Activated CD4-positive, alpha-beta T cell treated with anti-CD3 and anti-CD28 coated beads for 36 hours (primary cell): ENCODE measurements at regions not wholly inside any gene's neighbourhood (a gene's known extent, or its start where the extent isn't known, plus 50 kb on each side); places are given as distances from the start of the nearest gene placed in this dataset.
"Not testable (repeated sequence)": the region's sequence is repeated elsewhere in the genome, so short reads cannot be mapped to it uniquely, and the experiment has no call there.

Experiments
- ATAC-seq: fragments of 200-7000 bp; cut with Tn5 transposase; one replicate; pipeline ENCODE4 v1.10.0; 2021; ENCODE audit warnings: mild to moderate bottlenecking, moderate library complexity
- CTCF ChIA-PET: fragments of 350-600 bp; sonication (Branson Sonifier 250); formaldehyde crosslinking; loops from one replicate; lab custom pipeline; 2021; ENCODE audit warnings: antibody characterized with exemption; lab: Charles Lee
- POLR2A ChIA-PET: fragments of 350-600 bp; sonication (Branson Sonifier 250); formaldehyde crosslinking; loops from one replicate; lab custom pipeline; 2021; ENCODE audit warnings: antibody characterized with exemption, inconsistent platforms; lab: Charles Lee
- DNase-seq: peaks from one replicate; pipeline ENCODE4 v3.0.0-alpha.2; 2020
- H3K27ac Mint-ChIP-seq: one replicate; pipeline ENCODE4 v1.8.0; 2021; ENCODE audit warnings: mixed read lengths
- H3K27me3 Mint-ChIP-seq: one replicate; pipeline ENCODE4 v1.8.0; 2021; ENCODE audit warnings: mixed read lengths
- H3K36me3 Mint-ChIP-seq: one replicate; pipeline ENCODE4 v1.8.0; 2021; ENCODE audit warnings: low read depth, mixed read lengths
- H3K4me1 Mint-ChIP-seq: one replicate; pipeline ENCODE4 v1.8.0; 2021; ENCODE audit warnings: mixed read lengths
- H3K4me3 Mint-ChIP-seq: one replicate; pipeline ENCODE4 v1.8.0; 2021; ENCODE audit warnings: mild to moderate bottlenecking, moderate library complexity, mixed read lengths
- H3K9me3 Mint-ChIP-seq: one replicate; pipeline ENCODE4 v1.8.0; 2021; ENCODE audit warnings: low read depth, mixed read lengths
- intact Hi-C, 2 experiments: fragments of 100-400 bp; cut with DNase I in 1 of 2; cut with micrococcal nuclease in 1 of 2; formaldehyde crosslinking; loops; one replicate each; pipeline versions ENCODE4 v1.14.2 to v1.15.1; 2022 to 2024; cut with DNase I, micrococcal nuclease

DNA sequence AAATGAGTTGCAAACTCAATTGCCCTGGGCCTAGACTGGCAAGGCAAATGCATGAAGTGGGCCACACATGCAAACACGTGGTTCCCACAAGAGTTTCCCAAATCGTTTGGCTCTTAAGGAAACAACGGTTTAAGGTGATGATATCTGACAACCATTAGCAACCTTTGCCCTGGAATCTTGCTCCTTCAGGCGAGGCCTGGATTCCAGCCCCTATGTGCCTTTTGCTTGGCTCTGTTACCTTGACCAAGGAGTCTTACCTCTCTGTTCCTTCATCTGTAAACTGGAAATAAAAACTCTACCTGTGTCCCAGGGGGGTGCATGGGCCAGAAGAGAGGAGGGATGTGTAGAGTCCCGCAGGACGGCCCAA, 72.1 kb upstream of the CASZ1 start:
- POLR2A ChIA-PET = no interaction called here
- intact Hi-C loops = loop anchor here in 1 of 2 experiments (5.0 kb wide), 1 partner anchor 356 kb away; no protein-coding TSS in a partner anchor

DNA sequence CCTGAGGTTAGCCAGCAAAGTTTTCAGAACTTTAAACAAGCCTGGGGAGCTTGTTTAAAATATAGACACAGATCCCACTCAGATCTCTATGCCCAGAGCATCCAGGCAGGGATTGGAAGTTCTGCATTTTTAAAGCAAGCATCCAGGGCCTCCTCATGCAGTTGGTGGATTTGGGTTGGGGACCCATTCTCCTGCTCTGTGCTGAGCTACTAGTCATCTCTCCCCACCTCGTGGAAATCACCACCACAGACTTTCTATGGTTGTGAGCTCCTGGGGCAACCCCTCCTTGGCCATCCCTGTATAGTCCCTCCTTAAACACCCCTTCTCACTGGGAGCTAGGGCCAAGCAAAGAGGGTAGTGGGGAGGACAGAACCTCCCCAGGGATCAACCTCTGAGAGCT, 73.5 kb upstream of the CASZ1 start:
- DNase-seq = no peak
- H3K27me3 Mint-ChIP-seq = peaks cover 38% of the 10 kb centered on the region
- intact Hi-C loops = loop anchor here in 1 of 2 experiments (5.0 kb wide), 1 partner anchor 358 kb away; no protein-coding TSS in a partner anchor

More for the DNA sequence above, 72.1 kb upstream of the CASZ1 start:
- H3K4me1 Mint-ChIP-seq = peaks cover 12% of the 10 kb centered on the region
- H3K36me3 Mint-ChIP-seq = no peaks in the 10 kb centered on the region
- H3K27me3 Mint-ChIP-seq = peaks cover 49% of the 10 kb centered on the region
- CTCF ChIA-PET = interaction anchor here (1.9 kb wide), 1 partner anchor 373 kb away, joined by 6 read pairs; no protein-coding TSS in a partner anchor
- no peak overlapping the region for H3K4me3 Mint-ChIP-seq
- ATAC-seq (no peak), DNase-seq (no peak)
- no peaks in the 10 kb centered on the region for H3K9me3 Mint-ChIP-seq
- H3K27ac Mint-ChIP-seq = no peak overlapping the region

DNA sequence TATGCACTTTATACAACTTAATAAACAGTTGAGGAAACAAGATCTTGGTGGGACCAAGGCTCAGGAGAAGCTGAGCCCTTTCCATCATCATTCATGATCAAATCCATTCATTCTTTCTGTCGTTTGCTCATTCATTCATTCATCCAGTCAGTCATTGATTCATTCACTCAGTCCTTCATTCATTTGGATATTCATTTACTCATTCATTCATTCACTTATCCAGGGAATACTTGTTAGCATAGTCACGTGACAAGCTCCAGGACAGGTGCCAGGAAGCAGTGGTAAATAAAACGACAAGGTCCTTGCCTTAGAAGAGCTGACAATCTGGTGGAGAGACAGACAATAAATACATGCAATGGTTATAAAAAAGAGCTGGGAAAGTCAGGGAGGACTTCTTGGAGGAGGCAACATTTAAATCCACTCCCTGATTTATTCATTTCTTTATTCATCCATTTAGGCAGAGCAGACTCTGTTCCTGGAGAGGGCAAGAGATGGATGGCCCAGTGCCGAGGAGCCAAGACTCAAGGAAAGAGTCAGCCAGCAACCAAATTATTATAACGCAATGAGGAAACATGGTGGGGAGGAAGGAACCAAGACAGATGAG, 74.1 kb upstream of the CASZ1 start:
- H3K4me1 Mint-ChIP-seq = peaks cover 12% of the 10 kb centered on the region

More for the DNA sequence above, 73.5 kb upstream of the CASZ1 start:
- no peak for ATAC-seq
- CTCF ChIA-PET = interaction anchor here (1.0 to 1.9 kb wide), 2 partner anchors 375 to 376 kb away, joined by 4 to 6 read pairs; no protein-coding TSS in a partner anchor
- Mint-ChIP-seq H3K27ac (no peak overlapping the region), H3K4me1 (peaks cover 12% of the 10 kb centered on the region), H3K36me3 (no peaks in the 10 kb centered on the region), H3K4me3 (no peak overlapping the region), H3K9me3 (no peaks in the 10 kb centered on the region)
- POLR2A ChIA-PET = interaction anchor here (0.6 kb wide), 1 partner anchor 191 kb away, joined by 3 read pairs; no protein-coding TSS in a partner anchor

DNA sequence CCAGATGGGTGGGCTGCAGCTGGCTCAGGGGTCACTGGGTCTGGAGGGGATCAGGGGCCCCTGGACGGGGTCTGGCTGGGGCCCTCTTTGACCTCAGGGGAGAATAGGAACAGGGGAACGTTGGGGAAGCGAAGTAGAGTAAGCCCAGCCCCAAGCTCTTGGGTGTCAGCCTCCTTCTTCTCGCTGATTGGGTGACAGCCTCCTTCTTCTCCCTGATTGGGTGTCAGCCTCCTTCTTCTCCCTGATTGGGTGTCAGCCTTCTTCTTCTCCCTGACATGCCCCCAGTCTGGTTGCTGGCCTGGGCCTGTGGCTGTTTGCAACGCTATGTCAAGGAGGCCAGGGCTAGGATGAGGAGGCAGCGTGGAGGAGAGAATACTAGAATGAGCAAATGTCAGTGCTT, 76.7 kb upstream of the CASZ1 start:
- no peak overlapping the region for H3K27ac Mint-ChIP-seq
- no peaks in the 10 kb centered on the region for H3K36me3 Mint-ChIP-seq
- CTCF ChIA-PET = no interaction called here
- no peaks in the 10 kb centered on the region for H3K4me1 Mint-ChIP-seq
- ATAC-seq = no peak
- H3K4me3 Mint-ChIP-seq = no peak overlapping the region
- H3K9me3 Mint-ChIP-seq = no peaks in the 10 kb centered on the region
- intact Hi-C loops = no loop called here
- peaks cover 16% of the 10 kb centered on the region for H3K27me3 Mint-ChIP-seq
- POLR2A ChIA-PET = no interaction called here
- no peak for DNase-seq

More for the DNA sequence above, 74.1 kb upstream of the CASZ1 start:
- Mint-ChIP-seq H3K9me3 (no peaks in the 10 kb centered on the region), H3K36me3 (no peaks in the 10 kb centered on the region), H3K27me3 (peaks cover 32% of the 10 kb centered on the region), H3K4me3 (no peak overlapping the region), H3K27ac (no peak overlapping the region)
- intact Hi-C loops = no loop called here
- CTCF ChIA-PET = interaction anchor here (0.8 to 1.9 kb wide), 2 partner anchors 130 to 375 kb away, joined by 3 to 6 read pairs; no protein-coding TSS in a partner anchor
- POLR2A ChIA-PET = interaction anchor here (0.6 kb wide), 1 partner anchor 190 kb away, joined by 3 read pairs; no protein-coding TSS in a partner anchor
- ATAC-seq = no peak
- no peak for DNase-seq

DNA sequence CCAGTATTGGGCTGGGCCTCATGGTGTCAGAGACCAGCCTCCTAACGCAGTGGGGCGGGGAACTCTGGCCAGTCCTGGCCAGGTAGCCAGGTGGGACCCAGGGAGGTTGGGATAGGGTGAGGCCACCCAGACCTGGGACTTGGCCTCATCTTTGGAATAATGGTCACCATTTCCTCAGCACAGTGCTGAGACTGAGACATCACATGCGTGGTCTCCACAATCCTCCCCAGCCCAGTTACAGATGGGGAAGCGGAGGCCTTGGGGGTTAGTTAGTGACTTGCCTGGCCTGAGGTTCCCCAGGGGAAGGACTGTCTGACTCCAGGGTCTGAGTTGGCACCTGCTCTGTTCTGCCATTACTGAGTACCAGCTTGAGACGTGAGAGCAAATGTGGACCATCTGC, 77.9 kb upstream of the CASZ1 start:
- H3K4me3 Mint-ChIP-seq = no peak overlapping the region
- no peaks in the 10 kb centered on the region for H3K9me3 Mint-ChIP-seq
- no peaks in the 10 kb centered on the region for H3K36me3 Mint-ChIP-seq
- no peak overlapping the region for H3K27ac Mint-ChIP-seq
- ChIA-PET POLR2A (interaction anchor here (0.7 kb wide), 1 partner anchor 253 kb away, joined by 5 read pairs; no protein-coding TSS in a partner anchor), CTCF (no interaction called here)
- H3K27me3 Mint-ChIP-seq = peaks cover 12% of the 10 kb centered on the region
- H3K4me1 Mint-ChIP-seq = no peaks in the 10 kb centered on the region
- no peak for DNase-seq
- intact Hi-C loops = no loop called here
- ATAC-seq = no peak

DNA sequence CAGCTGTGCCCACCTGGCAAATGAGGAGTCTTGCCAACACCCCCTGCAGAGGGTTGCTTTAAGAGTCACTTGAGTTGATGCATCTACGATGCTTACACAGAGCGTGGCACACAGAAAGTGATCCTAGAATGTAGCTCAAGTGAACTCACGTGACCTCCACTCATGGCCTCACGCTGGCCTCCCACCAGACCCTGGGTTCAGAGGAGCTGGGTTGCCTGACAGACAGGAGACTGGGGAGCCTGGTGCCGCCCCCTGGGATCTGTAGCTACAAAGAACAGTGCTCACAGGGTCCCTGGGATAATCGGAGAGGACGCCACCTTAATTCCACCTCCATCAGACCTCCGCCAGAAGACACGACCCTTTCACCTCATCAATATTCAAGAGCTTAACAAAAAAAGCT, 81.4 kb upstream of the CASZ1 start:
- Mint-ChIP-seq H3K4me3 (no peak overlapping the region), H3K27me3 (peaks cover 2% of the 10 kb centered on the region), H3K27ac (no peak overlapping the region), H3K36me3 (no peaks in the 10 kb centered on the region), H3K9me3 (no peaks in the 10 kb centered on the region), H3K4me1 (no peaks in the 10 kb centered on the region)
- ChIA-PET CTCF (interaction anchor here (0.5 kb wide), 1 partner anchor 403 kb away, joined by 3 read pairs; no protein-coding TSS in a partner anchor), POLR2A (no interaction called here)
- ATAC-seq (no peak), DNase-seq (no peak)
- intact Hi-C loops = no loop called here

DNA sequence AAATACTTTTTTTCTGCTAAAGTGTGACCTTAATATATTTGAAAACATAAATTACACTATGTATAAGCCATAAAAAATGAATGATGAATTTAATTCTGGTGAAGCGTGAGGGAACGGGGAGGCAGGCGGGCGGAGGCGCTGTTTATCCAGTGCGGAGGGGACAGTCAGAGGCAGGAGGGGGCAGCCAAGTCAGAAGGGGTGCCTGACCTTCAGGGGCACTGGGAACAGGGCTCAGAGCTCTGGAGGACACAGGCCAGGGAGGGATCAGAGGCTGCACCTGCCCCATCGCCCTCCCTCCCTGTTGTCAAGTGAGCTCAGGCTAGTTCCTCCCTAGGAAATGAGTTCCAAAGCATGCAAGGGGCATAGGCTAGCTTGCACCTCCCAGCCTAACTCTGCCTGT, 82.0 kb upstream of the CASZ1 start:
- DNase-seq (no peak), ATAC-seq (no peak)
- Mint-ChIP-seq H3K36me3 (no peaks in the 10 kb centered on the region), H3K27ac (no peak overlapping the region), H3K9me3 (no peaks in the 10 kb centered on the region), H3K4me1 (no peaks in the 10 kb centered on the region), H3K27me3 (peaks cover 2% of the 10 kb centered on the region), H3K4me3 (no peak overlapping the region)
- ChIA-PET CTCF (interaction anchor here (0.5 kb wide), 1 partner anchor 403 kb away, joined by 3 read pairs; no protein-coding TSS in a partner anchor), POLR2A (no interaction called here)
- intact Hi-C loops = no loop called here

DNA sequence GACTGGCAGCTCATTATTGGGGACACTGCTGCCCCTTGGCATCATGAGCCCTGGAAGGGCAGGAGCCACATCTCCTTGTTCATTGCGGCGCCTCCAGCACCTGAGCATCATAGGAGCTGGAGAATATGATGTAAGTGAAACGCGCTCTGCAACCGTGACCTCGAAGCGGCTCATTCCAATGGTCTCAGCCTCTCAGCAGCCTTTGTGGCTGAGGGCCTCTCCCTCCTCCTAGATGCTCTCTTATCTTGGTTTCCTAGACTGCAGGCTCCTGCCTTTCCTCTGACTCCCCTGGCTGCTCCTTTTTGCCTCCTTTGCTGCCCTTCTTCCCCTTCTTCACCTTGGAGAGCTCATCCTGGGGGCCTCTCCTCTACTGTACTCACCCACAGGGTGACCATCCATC, 83.6 kb upstream of the CASZ1 start:
- POLR2A ChIA-PET = no interaction called here
- H3K9me3 Mint-ChIP-seq = no peaks in the 10 kb centered on the region
- no peaks in the 10 kb centered on the region for H3K36me3 Mint-ChIP-seq
- intact Hi-C loops = no loop called here
- CTCF ChIA-PET = no interaction called here
- no peaks in the 10 kb centered on the region for H3K27me3 Mint-ChIP-seq
- no peak overlapping the region for H3K27ac Mint-ChIP-seq
- no peak overlapping the region for H3K4me3 Mint-ChIP-seq
- H3K4me1 Mint-ChIP-seq = no peaks in the 10 kb centered on the region
- no peak for ATAC-seq
- DNase-seq = no peak

DNA sequence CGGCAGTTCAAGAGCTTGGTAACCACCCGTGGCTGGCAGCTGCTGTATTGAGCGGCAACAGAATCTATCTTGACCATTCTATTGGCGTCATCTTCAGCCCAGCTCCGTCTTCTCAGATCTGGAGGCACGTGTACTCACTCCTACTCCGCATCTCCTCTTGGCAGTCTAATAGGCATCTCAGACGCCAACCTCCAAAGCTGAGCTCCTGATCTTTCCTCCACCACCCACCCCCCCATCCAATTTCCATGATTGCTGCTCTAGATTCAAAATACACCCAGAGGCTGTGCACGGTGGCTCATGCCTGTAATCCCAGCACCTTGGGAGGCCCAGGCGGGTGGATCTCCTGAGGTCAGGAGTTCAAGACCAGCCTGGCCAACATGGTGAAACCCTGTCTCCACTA, 84.6 kb upstream of the CASZ1 start:
- ATAC-seq = no peak
- intact Hi-C loops = no loop called here
- POLR2A ChIA-PET = no interaction called here
- Mint-ChIP-seq H3K36me3 (no peaks in the 10 kb centered on the region), H3K4me3 (no peak overlapping the region), H3K4me1 (no peaks in the 10 kb centered on the region), H3K27me3 (peaks cover 2% of the 10 kb centered on the region), H3K27ac (no peak overlapping the region), H3K9me3 (no peaks in the 10 kb centered on the region)
- CTCF ChIA-PET = no interaction called here
- DNase-seq = no peak

DNA sequence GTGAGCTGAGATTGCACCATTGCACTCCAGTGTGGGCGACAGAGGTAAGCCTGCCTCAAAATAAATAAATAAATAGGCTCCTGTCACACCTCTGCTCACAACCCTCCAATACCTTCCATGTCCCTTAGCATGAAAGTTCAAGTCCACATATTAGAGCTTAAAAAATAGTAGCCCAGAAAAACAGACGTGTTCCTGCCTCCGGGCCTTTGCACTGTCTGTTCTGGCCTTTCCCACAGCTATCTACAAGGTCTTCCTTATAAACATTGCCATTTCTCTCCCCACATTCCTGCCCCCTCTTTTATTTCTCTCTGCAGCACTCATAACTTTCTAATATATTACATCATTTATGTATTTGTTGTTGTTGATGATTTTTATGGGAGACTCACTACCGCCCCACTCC, 85.6 kb upstream of the CASZ1 start:
- intact Hi-C loops = no loop called here
- no peak for DNase-seq
- POLR2A ChIA-PET = no interaction called here
- no peak overlapping the region for H3K27ac Mint-ChIP-seq
- no peaks in the 10 kb centered on the region for H3K4me1 Mint-ChIP-seq
- peaks cover 6% of the 10 kb centered on the region for H3K27me3 Mint-ChIP-seq
- no peak overlapping the region for H3K4me3 Mint-ChIP-seq
- CTCF ChIA-PET = no interaction called here
- no peak for ATAC-seq
- no peaks in the 10 kb centered on the region for H3K36me3 Mint-ChIP-seq
- no peaks in the 10 kb centered on the region for H3K9me3 Mint-ChIP-seq

DNA sequence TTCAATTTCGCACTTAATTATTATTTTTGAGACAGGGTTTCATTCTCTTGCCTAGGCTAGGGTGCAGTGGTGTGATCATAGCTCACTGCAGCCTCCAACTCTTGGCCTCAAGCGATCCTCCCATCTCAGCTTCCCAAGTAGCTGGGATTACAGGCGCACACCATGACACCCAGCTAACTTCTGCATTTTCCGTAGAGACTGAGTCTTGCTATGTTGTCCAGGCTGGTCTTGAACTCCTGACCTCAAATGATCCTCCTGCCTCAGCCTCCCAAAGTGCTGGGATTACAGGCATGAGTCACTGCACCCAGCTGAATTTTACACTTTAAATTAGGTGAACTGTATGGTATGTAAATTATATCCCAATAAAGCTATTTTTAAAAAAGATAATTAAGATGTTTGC, 90.6 kb upstream of the CASZ1 start:
- intact Hi-C loops = loop anchor here in 1 of 2 experiments (5.0 kb wide), 1 partner anchor 70 kb away; no protein-coding TSS in a partner anchor
- H3K9me3 Mint-ChIP-seq, H3K4me3 Mint-ChIP-seq, DNase-seq, H3K4me1 Mint-ChIP-seq, H3K27ac Mint-ChIP-seq, H3K36me3 Mint-ChIP-seq, ATAC-seq, POLR2A ChIA-PET: not testable (repeated sequence)
- peaks cover 36% of the 10 kb centered on the region for H3K27me3 Mint-ChIP-seq
- CTCF ChIA-PET = interaction anchor here (0.6 to 1.5 kb wide), 2 partner anchors 20 to 323 kb away, joined by 4 to 6 read pairs; no protein-coding TSS in a partner anchor

DNA sequence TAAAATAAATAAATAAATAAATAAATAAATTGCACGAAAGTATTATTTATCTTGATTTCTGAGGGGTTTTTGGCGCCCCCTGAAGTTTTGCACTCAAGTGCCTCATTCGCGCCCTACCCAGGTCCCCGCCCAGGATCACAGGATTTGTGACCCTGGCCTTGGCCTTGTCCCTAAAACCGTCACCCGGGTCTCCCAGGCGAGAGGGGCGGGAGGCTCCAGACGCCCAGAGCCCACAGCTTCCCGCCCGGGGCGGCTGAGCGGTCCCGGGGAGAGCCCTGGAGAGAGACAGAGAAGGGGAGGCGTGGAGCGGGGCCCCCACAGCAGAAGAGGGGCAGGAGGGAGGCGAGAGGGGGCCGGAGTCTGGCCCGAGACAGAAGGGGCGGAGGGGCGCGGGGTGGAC, 91.8 kb upstream of the CASZ1 start:
- intact Hi-C loops = loop anchor here in 1 of 2 experiments (5.0 kb wide), 1 partner anchor 69 kb away; no protein-coding TSS in a partner anchor
- H3K27me3 Mint-ChIP-seq = peaks cover 40% of the 10 kb centered on the region
- H3K36me3 Mint-ChIP-seq = no peaks in the 10 kb centered on the region
- no peak overlapping the region for H3K27ac Mint-ChIP-seq
- no peak overlapping the region for H3K4me3 Mint-ChIP-seq
- no peaks in the 10 kb centered on the region for H3K9me3 Mint-ChIP-seq
- ChIA-PET POLR2A (no interaction called here), CTCF (no interaction called here)
- DNase-seq (no peak), ATAC-seq (no peak)
- H3K4me1 Mint-ChIP-seq = peaks cover 3% of the 10 kb centered on the region
